ENCODE measurements at regions not wholly inside any gene's neighbourhood (a gene's known extent, or its start where the extent isn't known, plus 50 kb on each side); places are given as distances from the start of the nearest gene placed in this dataset.
"Not testable (repeated sequence)": the region's sequence is repeated elsewhere in the genome, so short reads cannot be mapped to it uniquely, and the experiment has no call there.

- no peaks in the 10 kb centered on the region for H3K36me3 ChIP-seq
- DNase-seq (ENCODE audit: low spot score in 2 of 2), result no peak
- TF ChIP-seq CTCF (IDR thresholded peaks at IDR 0.05) (no peak), POLR2AphosphoS5 (IDR thresholded peaks at IDR 0.05) (no peak), POLR2A (IDR thresholded peaks at IDR 0.05) (no peak)
- intact Hi-C loops (cut with DNase I; ENCODE audit: low total_unique reads), result no loop called here
- H3K27ac ChIP-seq, result no peak overlapping the region
- no peaks in the 10 kb centered on the region for H3K4me1 ChIP-seq
- H3K4me3 ChIP-seq, result no peak overlapping the region
- no peaks in the 10 kb centered on the region for H3K27me3 ChIP-seq
- no peaks in the 10 kb centered on the region for H3K9me3 ChIP-seq
Observed at GRCh38 chr6:4660377-4661321, 115.6 kb upstream of the CDYL start.

GRCh38 chr6:4659719-4660118 is 116.5 kb upstream of the CDYL start:
- H3K4me3 ChIP-seq; H3K27me3 ChIP-seq; H3K4me1 ChIP-seq; intact Hi-C loops (cut with DNase I; ENCODE audit: low total_unique reads); H3K9me3 ChIP-seq; DNase-seq (ENCODE audit: low spot score in 2 of 2); H3K36me3 ChIP-seq; H3K27ac ChIP-seq: not testable (repeated sequence)

DNA sequence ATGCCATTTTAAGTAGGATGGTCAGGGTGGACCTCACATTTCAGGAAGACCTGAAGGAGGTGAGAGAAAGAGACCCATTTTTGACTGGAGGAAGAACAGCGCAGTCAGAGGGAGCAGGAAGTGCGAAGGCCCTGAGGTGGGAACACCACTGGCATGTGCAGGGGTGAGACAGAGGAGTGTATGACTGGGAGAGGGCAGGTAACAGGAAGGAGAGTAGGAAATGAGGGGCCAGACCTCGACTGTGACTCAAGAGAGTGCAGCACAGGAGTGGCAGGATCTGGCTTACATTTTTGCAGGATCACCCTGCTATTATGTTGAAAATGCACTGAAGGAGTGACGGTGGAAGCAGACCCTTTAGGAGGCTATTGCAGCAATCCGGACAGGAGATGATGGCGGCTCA is 117.7 kb upstream of the CDYL start:
- TF ChIP-seq CTCF (IDR thresholded peaks at IDR 0.05) (no peak), POLR2A (IDR thresholded peaks at IDR 0.05) (no peak), POLR2AphosphoS5 (IDR thresholded peaks at IDR 0.05) (no peak)
- Histone ChIP-seq H3K9me3 (no peaks in the 10 kb centered on the region), H3K36me3 (no peaks in the 10 kb centered on the region), H3K27ac (no peak overlapping the region), H3K4me1 (no peaks in the 10 kb centered on the region), H3K4me3 (no peak overlapping the region), H3K27me3 (no peaks in the 10 kb centered on the region)
- no peak for DNase-seq (ENCODE audit: low spot score in 2 of 2)
- intact Hi-C loops (cut with DNase I; ENCODE audit: low total_unique reads), result no loop called here

DNA sequence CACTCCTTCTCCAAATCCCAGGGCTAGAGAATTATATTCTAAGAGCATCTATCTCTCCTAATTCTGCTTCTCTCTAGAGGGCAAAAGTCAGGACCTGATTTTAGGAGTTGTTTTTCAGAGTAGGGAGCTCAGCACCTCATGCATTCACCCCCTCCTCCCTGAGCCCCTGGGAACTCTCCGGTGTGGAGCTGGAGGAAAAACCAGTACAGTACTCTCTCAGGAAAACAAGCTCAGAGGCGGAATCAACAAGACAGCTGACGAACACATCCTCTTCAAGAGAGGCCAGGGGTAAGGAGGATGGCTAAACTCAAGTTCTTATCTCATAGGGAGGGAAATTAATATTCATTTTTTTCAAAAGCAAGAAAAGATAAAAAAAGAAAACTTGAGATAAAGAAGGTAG is 120.1 kb upstream of the CDYL start:
- H3K36me3 ChIP-seq, result no peaks in the 10 kb centered on the region
- DNase-seq (ENCODE audit: low spot score in 2 of 2), result no peak
- no peaks in the 10 kb centered on the region for H3K4me1 ChIP-seq
- no peak overlapping the region for H3K4me3 ChIP-seq
- intact Hi-C loops (cut with DNase I; ENCODE audit: low total_unique reads), result no loop called here
- H3K9me3 ChIP-seq, result peaks cover 0 to 11% of the 10 kb centered on the region in 2 donors
- no peaks in the 10 kb centered on the region for H3K27me3 ChIP-seq
- H3K27ac ChIP-seq, result no peak overlapping the region
- no peak for TF ChIP-seq POLR2A (IDR thresholded peaks at IDR 0.05)
- no peak for TF ChIP-seq CTCF (IDR thresholded peaks at IDR 0.05)
- no peak for TF ChIP-seq POLR2AphosphoS5 (IDR thresholded peaks at IDR 0.05)

- Histone ChIP-seq H3K27me3 (no peaks in the 10 kb centered on the region), H3K4me1 (no peaks in the 10 kb centered on the region), H3K36me3 (no peaks in the 10 kb centered on the region), H3K9me3 (peaks cover 0 to 11% of the 10 kb centered on the region in 2 donors), H3K4me3 (no peak overlapping the region), H3K27ac (no peak overlapping the region)
- no peak for DNase-seq (ENCODE audit: low spot score in 2 of 2)
- TF ChIP-seq POLR2A (IDR thresholded peaks at IDR 0.05), result no peak
- no peak for TF ChIP-seq CTCF (IDR thresholded peaks at IDR 0.05)
- no peak for TF ChIP-seq POLR2AphosphoS5 (IDR thresholded peaks at IDR 0.05)
- intact Hi-C loops (cut with DNase I; ENCODE audit: low total_unique reads), result no loop called here
Observed at GRCh38 chr6:4655196-4656025, 120.8 kb upstream of the CDYL start.

Data from breast epithelium (tissue), 4 donors.